ENCODE measurements at regions not wholly inside any gene's neighbourhood (a gene's known extent, or its start where the extent isn't known, plus 50 kb on each side); places are given as distances from the start of the nearest gene placed in this dataset.

GRCh38 chr5:56451742-56452141, 218.6 kb upstream of the ANKRD55 start:
- no peak for DNase-seq

DNA sequence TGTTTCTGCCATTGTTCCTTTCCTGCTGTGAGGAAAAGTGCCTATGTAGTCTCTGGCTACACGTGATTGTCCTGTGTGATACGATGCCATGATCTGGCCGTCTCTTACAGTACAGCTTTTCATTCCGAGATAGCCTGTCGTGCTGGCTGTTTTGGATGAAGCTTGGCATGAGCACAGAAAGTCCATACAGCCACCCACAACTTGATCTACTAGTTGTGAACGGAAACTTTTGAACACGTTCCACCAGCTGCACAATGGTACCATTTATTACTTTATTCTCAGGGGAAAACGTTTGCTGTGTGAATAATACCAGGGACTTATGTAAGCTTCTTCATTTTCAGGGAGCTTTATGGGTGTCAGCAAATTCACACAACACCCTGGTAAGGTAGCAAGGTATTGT, 217.6 kb upstream of the ANKRD55 start:
- DNase-seq = no peak

GRCh38 chr5:56449071-56449640, 216.0 kb upstream of the ANKRD55 start:
- DNase-seq = no peak

DNA sequence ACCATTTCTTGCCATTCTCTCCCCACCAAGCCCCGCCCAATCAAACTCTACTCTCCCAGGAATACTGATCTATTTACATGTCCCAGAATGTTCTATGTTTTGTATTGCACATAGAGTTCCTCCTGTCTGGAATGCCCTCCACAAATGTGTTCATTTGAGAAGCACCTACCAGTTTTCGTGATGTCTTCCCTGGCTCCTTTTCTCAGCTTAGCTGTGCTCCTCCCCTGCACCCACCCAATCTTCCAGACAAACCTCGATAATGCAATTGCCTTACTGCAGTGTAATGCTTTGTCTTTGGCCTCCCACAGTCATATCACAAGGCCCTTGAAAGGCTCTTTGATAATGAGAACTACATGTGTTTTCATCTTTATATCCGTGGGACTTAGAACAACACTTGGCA, 214.5 kb upstream of the ANKRD55 start:
- no peak for DNase-seq

DNA sequence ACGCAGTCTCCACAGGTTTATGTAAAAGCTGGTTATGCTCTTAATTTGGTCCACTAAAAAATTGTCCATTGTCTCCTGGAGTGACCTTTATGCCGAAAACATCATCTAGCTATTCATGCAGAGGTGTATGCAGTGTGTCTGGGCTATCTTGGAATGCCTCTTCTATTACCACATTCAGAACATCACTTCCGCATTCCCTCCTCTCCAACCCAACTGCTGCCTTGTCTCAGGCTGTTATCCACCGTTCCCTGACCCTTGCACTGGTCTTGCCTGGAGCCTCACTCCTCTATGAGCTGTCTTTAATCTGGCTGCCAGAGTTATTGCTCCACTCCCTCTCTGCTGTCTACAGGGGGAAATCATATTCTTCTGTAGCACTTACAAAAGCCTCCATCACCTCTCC, 214.1 kb upstream of the ANKRD55 start:
- DNase-seq = no peak

DNA sequence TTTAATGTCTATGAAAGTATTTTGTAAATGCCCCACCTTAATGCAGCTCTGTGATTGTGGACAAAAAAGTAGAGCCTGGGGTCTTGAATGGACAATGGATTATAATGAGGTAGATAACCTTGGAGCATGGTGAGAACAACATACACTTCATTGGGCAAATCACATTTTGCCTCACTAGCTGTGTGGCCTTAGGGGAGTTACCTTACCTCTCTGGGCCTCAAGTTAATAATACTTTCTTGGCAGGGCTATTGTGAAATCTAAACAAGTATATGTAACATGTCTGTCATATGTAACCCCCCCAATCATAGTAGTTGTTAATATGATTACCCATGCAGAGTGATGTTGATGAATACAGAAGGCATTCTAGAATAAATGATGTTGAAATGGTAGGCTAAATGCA, 213.6 kb upstream of the ANKRD55 start:
- no peak for DNase-seq

GRCh38 chr5:56443826-56444225, 210.7 kb upstream of the ANKRD55 start:
- no peak for DNase-seq

DNA sequence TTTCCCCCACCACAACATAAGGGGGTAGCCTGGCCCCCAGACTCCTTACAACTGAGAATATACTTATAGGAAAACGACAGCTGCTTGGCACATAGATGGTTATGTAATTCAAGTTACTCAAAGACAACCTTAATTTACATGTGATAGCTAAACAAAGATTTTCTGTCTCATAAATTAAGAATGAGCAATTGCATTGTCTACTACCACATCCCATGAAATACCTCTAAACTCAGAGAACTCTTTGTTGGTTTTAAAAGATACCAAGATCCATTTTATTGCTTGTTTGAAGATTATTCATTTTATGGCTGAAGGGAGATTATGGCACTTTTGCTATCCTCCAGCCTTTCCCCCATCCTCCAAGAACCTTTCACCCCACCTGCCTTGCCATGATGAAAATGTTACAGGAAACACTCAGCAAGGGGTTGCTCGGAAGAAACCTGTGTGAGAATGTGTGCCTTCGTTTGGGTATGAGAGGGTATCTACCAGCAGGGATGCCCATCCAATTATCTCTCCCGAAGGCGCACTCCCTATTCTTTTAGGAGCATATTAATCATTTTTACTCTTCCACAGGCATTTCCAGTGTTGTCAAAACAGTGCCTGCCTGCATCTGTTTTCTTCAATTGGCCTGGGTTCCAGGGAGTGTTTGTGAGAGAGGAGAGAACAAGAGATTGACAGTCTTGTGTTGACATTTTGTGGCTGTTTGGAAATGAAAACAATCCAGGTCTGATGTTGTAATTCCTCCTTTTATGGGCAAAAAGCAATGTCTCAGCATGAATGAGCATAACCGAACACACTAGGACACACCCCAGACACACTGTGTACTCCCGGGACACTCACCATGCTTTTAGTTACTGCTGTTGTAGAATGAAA, 208.0 kb upstream of the ANKRD55 start:
- DNase-seq = no peak

- DNase-seq = no peak
Observed at GRCh38 chr5:56434986-56435385, 201.9 kb upstream of the ANKRD55 start.

- no peak for DNase-seq
Observed at GRCh38 chr5:56433039-56433617, 200.0 kb upstream of the ANKRD55 start.

DNA sequence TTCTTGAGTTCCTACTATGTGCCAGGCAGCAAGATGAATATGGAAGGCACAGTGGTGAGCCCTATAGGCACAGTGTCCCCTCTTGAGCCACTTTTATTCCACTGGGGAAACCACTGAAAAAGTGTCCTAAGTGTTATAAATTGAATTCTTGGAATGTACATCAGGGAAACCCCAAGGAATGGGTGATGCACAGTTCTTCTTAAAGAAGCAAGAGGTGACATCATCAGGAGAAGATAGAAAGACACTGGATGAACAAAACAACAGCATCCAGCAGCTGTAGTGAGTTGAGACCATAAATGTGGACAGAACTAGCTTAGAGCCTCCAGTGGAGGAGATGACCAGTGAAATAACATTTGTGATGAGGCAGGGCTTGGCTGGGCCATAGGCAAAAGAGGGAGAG, 199.2 kb upstream of the ANKRD55 start:
- DNase-seq = no peak

- DNase-seq = no peak
Observed at GRCh38 chr5:56430422-56430821, 197.3 kb upstream of the ANKRD55 start.

- DNase-seq = no peak
Observed at GRCh38 chr5:56429110-56429561, 196.0 kb upstream of the ANKRD55 start.

GRCh38 chr5:56426693-56427092, 193.6 kb upstream of the ANKRD55 start:
- DNase-seq = no peak

GRCh38 chr5:56422076-56422762, 189.1 kb upstream of the ANKRD55 start:
- DNase-seq = no peak

DNA sequence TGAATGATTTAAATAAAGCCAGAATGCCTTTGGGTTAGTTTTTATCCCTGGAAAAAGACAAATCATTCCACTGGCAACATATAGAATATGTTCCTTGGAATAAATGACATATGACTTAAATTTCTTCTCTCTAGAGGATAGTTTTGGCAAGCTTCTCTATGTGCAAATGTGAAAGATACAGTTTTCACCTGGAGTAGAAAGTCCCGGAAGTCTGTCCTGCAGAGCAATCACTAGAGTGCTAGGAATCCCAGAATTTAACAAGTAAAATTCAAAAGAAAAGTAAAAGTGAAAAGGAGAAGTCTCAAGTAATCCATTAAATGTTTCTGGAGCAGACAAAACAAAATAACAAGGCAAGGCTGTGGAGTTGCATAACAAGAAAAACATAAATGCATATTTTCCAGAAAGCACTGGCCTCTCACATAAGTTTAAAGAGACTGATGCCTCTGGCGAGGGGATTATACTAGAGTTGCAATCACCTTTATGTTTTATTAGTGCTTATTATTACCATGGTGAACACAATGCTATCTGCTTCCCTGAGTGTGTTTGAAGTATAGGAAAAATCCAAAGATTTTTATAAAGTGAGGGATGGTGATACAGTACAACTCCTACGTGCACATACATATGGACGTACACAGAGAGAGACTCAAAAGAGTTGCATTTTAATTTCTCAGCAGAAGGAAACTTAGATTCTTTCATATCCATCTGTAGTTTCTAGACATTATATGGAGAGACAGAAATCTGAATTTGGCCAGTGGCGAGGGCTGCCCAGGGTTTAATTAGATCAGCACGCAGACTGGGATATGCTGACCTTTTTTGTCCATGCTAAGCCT, 188.3 kb upstream of the ANKRD55 start:
- no peak for DNase-seq

DNA sequence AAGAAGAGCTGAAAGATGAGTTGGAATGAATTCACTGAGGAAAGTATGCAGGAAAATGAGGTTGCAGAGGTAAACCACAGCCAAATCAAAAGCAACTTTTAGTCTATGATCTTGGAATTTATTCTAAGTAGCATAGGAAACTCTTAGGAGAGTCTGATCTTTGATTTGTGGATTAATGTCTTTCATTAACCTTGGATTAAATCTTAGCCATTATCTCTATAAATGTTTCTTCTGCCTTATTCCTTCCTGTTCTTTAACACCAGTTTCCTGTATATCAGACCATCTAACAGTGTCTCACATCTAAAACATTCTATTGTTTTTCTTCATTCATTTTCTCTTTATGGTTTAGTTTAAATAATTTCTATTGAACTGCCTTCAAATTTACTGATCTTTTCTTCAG, 187.2 kb upstream of the ANKRD55 start:
- no peak for DNase-seq

- no peak for DNase-seq
Observed at GRCh38 chr5:56419667-56420066, 186.5 kb upstream of the ANKRD55 start.

- DNase-seq = no peak
Observed at GRCh38 chr5:56415356-56415765, 182.2 kb upstream of the ANKRD55 start.

DNA sequence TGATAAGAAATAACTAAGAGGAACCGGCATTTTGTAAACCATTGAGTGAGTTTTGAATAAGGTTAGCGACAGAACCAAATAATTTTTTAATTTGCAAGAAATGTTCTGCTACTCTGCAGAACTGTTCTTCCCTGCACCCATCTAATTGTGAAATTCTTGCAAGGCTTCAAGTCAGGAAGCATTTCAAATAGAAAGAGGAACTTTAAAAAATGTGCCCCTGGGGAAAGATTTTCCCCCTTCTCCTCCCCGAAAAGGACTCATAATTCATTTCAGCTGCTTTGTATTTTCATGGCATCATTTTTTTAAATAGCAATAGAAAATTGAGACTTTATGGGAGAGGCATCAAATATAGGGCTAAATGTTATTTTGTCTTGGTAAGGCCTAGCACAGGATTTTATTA, 180.9 kb upstream of the ANKRD55 start:
- no peak for DNase-seq

DNA sequence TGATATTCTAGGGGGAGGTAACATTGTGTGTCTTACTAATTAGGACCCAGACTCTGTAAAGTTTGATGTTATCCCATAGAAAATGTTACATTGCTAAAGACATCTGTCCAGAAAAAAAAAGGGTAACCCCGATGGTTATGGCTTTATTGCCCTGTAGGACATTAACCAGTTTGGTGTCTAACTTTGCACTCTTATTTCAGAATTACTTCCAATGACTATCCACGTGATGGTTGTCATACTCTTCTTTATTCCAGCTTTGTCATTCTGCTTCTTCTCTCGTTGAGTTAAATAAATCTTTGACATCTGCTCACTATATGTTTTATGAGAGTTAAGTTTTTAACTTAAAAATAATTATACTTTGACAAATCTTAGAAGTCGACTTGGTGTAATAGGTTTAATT, 180.4 kb upstream of the ANKRD55 start:
- DNase-seq = no peak

DNA sequence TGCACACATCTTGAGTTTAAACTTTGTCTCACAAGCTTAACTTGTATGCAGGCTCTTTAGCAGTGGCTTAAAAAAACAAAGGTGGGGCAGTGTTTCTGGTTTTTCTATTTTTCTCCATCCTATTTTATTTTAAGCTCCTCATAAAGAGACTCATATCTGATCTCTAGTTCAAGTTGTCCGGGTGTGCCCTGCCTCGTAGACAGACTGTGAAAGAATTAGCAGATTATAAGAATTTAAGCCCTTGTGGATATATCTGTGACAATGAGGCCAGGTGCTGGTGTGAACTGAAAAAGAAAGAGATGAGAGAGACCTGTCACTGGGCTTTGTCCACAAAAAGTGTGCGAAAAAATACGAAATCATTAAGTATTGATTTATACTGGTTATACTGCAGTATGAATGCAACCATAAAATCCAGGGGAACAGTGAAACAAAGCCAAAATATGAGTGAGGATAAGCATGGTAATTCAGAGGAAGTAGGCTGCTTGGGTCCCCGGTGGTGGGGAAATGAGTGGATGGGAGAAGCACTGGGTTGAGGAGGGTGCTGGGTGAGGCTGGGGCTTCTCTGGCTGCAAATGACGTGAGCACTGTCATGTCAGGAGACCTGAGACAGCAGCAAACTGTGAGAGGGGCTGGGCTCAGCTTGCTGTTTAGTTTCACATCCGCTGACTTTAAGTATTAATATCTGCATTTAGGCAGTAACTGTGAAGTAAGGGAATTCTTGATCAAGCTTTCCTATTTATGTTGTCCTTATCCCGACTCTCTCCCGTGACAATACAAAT, 179.7 kb upstream of the ANKRD55 start:
- DNase-seq = no peak

Data from NCI-H526 (cell line).